ENCODE measurements at regions not wholly inside any gene's neighbourhood (a gene's known extent, or its start where the extent isn't known, plus 50 kb on each side); places are given as distances from the start of the nearest gene placed in this dataset.

- H3K9me3 Mint-ChIP-seq: peaks cover 5% of the 10 kb centered on the region
- no peak overlapping the region for H3K4me3 Mint-ChIP-seq
- no peak for TF ChIP-seq CTCF (IDR thresholded peaks at IDR 0.05)
- no peaks in the 10 kb centered on the region for H3K27me3 Mint-ChIP-seq (ENCODE audit: low read depth, poor library complexity)
- H3K36me3 Mint-ChIP-seq (ENCODE audit: low read depth): no peaks in the 10 kb centered on the region
- no peak for DNase-seq
- no peak overlapping the region for H3K27ac Mint-ChIP-seq
- no peaks in the 10 kb centered on the region for H3K4me1 Mint-ChIP-seq
These were observed 77.1 kb upstream of the PRMT6 start for GRCh38 chr1:106979371-106979770.

- no peaks in the 10 kb centered on the region for H3K4me1 Mint-ChIP-seq
- no peaks in the 10 kb centered on the region for H3K27me3 Mint-ChIP-seq (ENCODE audit: low read depth, poor library complexity)
- no peak overlapping the region for H3K27ac Mint-ChIP-seq
- peaks cover 5% of the 10 kb centered on the region for H3K9me3 Mint-ChIP-seq
- H3K4me3 Mint-ChIP-seq: no peak overlapping the region
- no peak for DNase-seq
- no peaks in the 10 kb centered on the region for H3K36me3 Mint-ChIP-seq (ENCODE audit: low read depth)
- TF ChIP-seq CTCF (IDR thresholded peaks at IDR 0.05): no peak
These were observed 76.4 kb upstream of the PRMT6 start for GRCh38 chr1:106980121-106980520.

- TF ChIP-seq CTCF (IDR thresholded peaks at IDR 0.05): no peak
- Mint-ChIP-seq H3K27me3 (ENCODE audit: low read depth, poor library complexity) (peaks cover 4% of the 10 kb centered on the region), H3K4me1 (peaks cover 6% of the 10 kb centered on the region), H3K36me3 (ENCODE audit: low read depth) (no peaks in the 10 kb centered on the region), H3K4me3 (no peak overlapping the region), H3K9me3 (no peaks in the 10 kb centered on the region), H3K27ac (no peak overlapping the region)
- no peak for DNase-seq
These were observed 71.7 kb upstream of the PRMT6 start for GRCh38 chr1:106984801-106985200.

GRCh38 chr1:106986603-106987002 is 69.9 kb upstream of the PRMT6 start:
- no peaks in the 10 kb centered on the region for H3K36me3 Mint-ChIP-seq (ENCODE audit: low read depth)
- no peaks in the 10 kb centered on the region for H3K9me3 Mint-ChIP-seq
- H3K4me1 Mint-ChIP-seq: peaks cover 6% of the 10 kb centered on the region
- H3K27me3 Mint-ChIP-seq (ENCODE audit: low read depth, poor library complexity): peaks cover 4% of the 10 kb centered on the region
- H3K27ac Mint-ChIP-seq: no peak overlapping the region
- H3K4me3 Mint-ChIP-seq: no peak overlapping the region
- no peak for TF ChIP-seq CTCF (IDR thresholded peaks at IDR 0.05)
- DNase-seq: no peak

- no peak for TF ChIP-seq CTCF (IDR thresholded peaks at IDR 0.05)
- H3K4me1 Mint-ChIP-seq: no peaks in the 10 kb centered on the region
- no peaks in the 10 kb centered on the region for H3K9me3 Mint-ChIP-seq
- no peak for DNase-seq
- no peaks in the 10 kb centered on the region for H3K36me3 Mint-ChIP-seq (ENCODE audit: low read depth)
- no peak overlapping the region for H3K27ac Mint-ChIP-seq
- no peak overlapping the region for H3K4me3 Mint-ChIP-seq
- no peaks in the 10 kb centered on the region for H3K27me3 Mint-ChIP-seq (ENCODE audit: low read depth, poor library complexity)
These were observed 60.5 kb upstream of the PRMT6 start for GRCh38 chr1:106995970-106996369.

- Mint-ChIP-seq H3K9me3 (no peaks in the 10 kb centered on the region), H3K36me3 (ENCODE audit: low read depth) (no peaks in the 10 kb centered on the region), H3K4me1 (no peaks in the 10 kb centered on the region), H3K4me3 (no peak overlapping the region), H3K27ac (no peak overlapping the region), H3K27me3 (ENCODE audit: low read depth, poor library complexity) (no peaks in the 10 kb centered on the region)
- no peak for TF ChIP-seq CTCF (IDR thresholded peaks at IDR 0.05)
- no peak for DNase-seq
These were observed 58.0 kb upstream of the PRMT6 start for GRCh38 chr1:106998431-106999002.

Measured in nephron progenitor cell (in vitro differentiated cells).